ENCODE measurements at regions not wholly inside any gene's neighbourhood (a gene's known extent, or its start where the extent isn't known, plus 50 kb on each side); places are given as distances from the start of the nearest gene placed in this dataset.
"Not testable (repeated sequence)": the region's sequence is repeated elsewhere in the genome, so short reads cannot be mapped to it uniquely, and the experiment has no call there.

- no peak for DNase-seq
These were observed 57.1 kb downstream of the GRIN2B start for GRCh38 chr12:13924286-13924685.

- DNase-seq, result no peak
These were observed 62.5 kb downstream of the GRIN2B start for GRCh38 chr12:13918897-13919296.

GRCh38 chr12:13915096-13915495 is 66.3 kb downstream of the GRIN2B start:
- no peak for DNase-seq

- no peak for DNase-seq
These were observed 68.0 kb downstream of the GRIN2B start for GRCh38 chr12:13913371-13913770.

GRCh38 chr12:13911756-13912554 is 69.4 kb downstream of the GRIN2B start:
- no peak for DNase-seq

GRCh38 chr12:13905794-13906193 is 75.6 kb downstream of the GRIN2B start:
- DNase-seq, result no peak

- no peak for DNase-seq
These were observed 80.7 kb downstream of the GRIN2B start for GRCh38 chr12:13900718-13901117.

- not testable (repeated sequence) for DNase-seq
These were observed 83.0 kb downstream of the GRIN2B start for GRCh38 chr12:13898387-13898786.

- DNase-seq, result no peak
These were observed 83.6 kb downstream of the GRIN2B start for GRCh38 chr12:13897811-13898210.

- DNase-seq, result no peak
These were observed 85.3 kb downstream of the GRIN2B start for GRCh38 chr12:13896063-13896626.

GRCh38 chr12:13891902-13892301 is 89.5 kb downstream of the GRIN2B start:
- no peak for DNase-seq

- no peak for DNase-seq
These were observed 90.5 kb downstream of the GRIN2B start for GRCh38 chr12:13890943-13891342.

- DNase-seq, result no peak
These were observed 93.5 kb downstream of the GRIN2B start for GRCh38 chr12:13887779-13888388.

- no peak for DNase-seq
These were observed 99.2 kb downstream of the GRIN2B start for GRCh38 chr12:13882176-13882575.

GRCh38 chr12:13880613-13881012 is 100.8 kb downstream of the GRIN2B start:
- DNase-seq, result no peak

- no peak for DNase-seq
These were observed 105.7 kb downstream of the GRIN2B start for GRCh38 chr12:13875744-13876143.

GRCh38 chr12:13870255-13870654 is 111.1 kb downstream of the GRIN2B start:
- DNase-seq, result no peak

- DNase-seq, result peak; percentile 34
These were observed 117.2 kb downstream of the GRIN2B start for GRCh38 chr12:13864081-13864673.

- no peak for DNase-seq
These were observed 123.7 kb downstream of the GRIN2B start for GRCh38 chr12:13857750-13858149.

GRCh38 chr12:13853471-13853870 is 127.9 kb downstream of the GRIN2B start:
- DNase-seq, result no peak

- DNase-seq, result no peak
These were observed 129.6 kb downstream of the GRIN2B start for GRCh38 chr12:13851828-13852227.

- no peak for DNase-seq
These were observed 131.9 kb downstream of the GRIN2B start for GRCh38 chr12:13849456-13849855.

GRCh38 chr12:13843841-13844240 is 137.6 kb downstream of the GRIN2B start:
- DNase-seq, result no peak

- DNase-seq, result no peak
These were observed 140.0 kb downstream of the GRIN2B start for GRCh38 chr12:13841358-13841757.

Data from NCI-H226 (cell line).